GM12892 (cell line): ENCODE measurements at regions not wholly inside any gene's neighbourhood (a gene's known extent, or its start where the extent isn't known, plus 50 kb on each side); places are given as distances from the start of the nearest gene placed in this dataset.

Source experiments
- DNase-seq: peaks from one replicate; pipeline ENCODE4 v3.0.0; 2011; ENCODE audit not compliant: insufficient read length
- FAIRE-seq: peaks from 2 replicates; lab custom pipeline; 2011; peaks lifted over from hg19 to GRCh38; lab: Jason Lieb, UNC
- POLR2A ChIP-seq: IDR thresholded peaks from 2 replicates; pipeline ENCODE4 v1.6.1; 2011; ENCODE audit warnings: low read depth, low read length, control low read depth
- POLR2AphosphoS5 ChIP-seq: IDR thresholded peaks from 2 replicates; pipeline ENCODE4 v1.6.1; 2011; ENCODE audit warnings: low read depth, low read length, control low read depth
- TAF1 ChIP-seq: IDR thresholded peaks from 2 replicates; pipeline ENCODE4 v1.6.1; 2011; ENCODE audit warnings: low read depth, mild to moderate bottlenecking, control low read depth, low read length, borderline replicate concordance

DNA sequence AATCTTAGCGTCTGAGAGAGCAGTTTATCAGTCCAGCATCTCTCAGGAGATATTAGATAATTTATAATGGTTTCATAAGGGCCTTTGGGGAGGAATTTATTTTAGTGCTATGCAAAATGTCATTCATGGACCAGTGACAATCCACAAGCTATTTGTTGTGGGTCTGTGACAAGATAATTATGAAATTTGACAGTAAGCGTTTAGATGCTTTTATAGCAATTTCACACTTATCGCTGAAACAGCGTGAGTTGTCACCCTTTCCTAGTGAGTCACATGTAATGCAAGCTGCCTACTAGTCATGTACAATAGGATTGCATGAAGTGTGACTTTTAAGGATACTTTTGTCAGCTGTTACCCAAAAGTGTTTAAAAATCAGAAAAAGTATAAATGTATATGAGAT lies 315.6 kb upstream of the THBS1 start:
- DNase-seq (no peak), FAIRE-seq (no peak)
- no peak for TF ChIP-seq POLR2AphosphoS5
- TF ChIP-seq POLR2A: no peak
- TF ChIP-seq TAF1: no peak

- TF ChIP-seq POLR2AphosphoS5: no peak
- no peak for TF ChIP-seq TAF1
- TF ChIP-seq POLR2A: no peak
- FAIRE-seq (no peak), DNase-seq (no peak)
Measured at GRCh38 chr15:39266890-39267289, 314.0 kb upstream of the THBS1 start.

- DNase-seq: no peak
- no peak for FAIRE-seq
- TF ChIP-seq POLR2A: no peak
- TF ChIP-seq TAF1: no peak
- no peak for TF ChIP-seq POLR2AphosphoS5
Measured at GRCh38 chr15:39267685-39268084, 313.2 kb upstream of the THBS1 start.

DNA sequence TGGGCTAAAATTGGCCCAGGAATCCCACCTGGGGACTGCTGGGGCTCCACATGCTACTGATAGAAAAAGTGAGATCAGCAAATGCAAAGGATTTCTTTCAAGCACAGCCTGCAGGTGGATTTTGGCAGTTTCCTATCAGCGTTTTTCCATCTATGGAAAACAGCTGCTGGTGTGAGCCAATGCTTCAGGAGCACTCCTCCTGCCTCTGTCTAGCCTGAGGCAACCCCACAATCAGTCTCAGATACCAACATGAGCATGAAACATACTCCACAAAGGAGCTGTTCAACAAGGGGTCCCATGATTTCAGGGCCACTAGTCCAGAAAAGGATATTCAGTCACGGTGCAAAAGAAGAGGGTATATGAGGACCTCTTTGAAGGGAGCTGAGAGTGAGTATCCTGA lies 311.5 kb upstream of the THBS1 start:
- TF ChIP-seq TAF1 (no peak), POLR2AphosphoS5 (no peak), POLR2A (no peak)
- FAIRE-seq: no peak
- DNase-seq: no peak

- no peak for FAIRE-seq
- TF ChIP-seq POLR2AphosphoS5 (no peak), POLR2A (no peak), TAF1 (no peak)
- no peak for DNase-seq
Measured at GRCh38 chr15:39269821-39270220, 311.1 kb upstream of the THBS1 start.

GRCh38 chr15:39270221-39270855 lies 310.5 kb upstream of the THBS1 start:
- no peak for DNase-seq
- FAIRE-seq: no peak
- TF ChIP-seq POLR2A (no peak), POLR2AphosphoS5 (no peak)

DNA sequence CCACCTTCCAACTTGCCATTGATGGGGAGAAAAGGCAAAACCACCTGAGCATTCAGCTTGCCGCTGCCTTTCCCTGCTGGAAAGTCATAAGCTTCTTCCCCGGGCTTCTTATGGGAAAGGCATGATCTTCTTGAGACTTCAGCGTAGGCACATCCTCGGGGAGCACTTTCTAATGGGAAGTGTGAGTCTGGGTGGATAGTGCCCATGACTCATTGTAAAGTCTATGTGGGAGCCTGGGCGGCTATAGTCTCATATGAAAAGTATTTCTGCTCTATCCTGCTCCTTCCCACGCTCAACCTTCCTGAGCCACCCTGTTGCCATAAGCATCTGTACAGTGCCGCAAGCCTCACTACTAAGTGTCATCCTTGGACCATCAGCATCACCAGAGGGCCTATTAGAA lies 309.9 kb upstream of the THBS1 start:
- DNase-seq: no peak
- TF ChIP-seq POLR2A (no peak), POLR2AphosphoS5 (no peak), TAF1 (no peak)
- FAIRE-seq: no peak

GRCh38 chr15:39272901-39273300 lies 308.0 kb upstream of the THBS1 start:
- TF ChIP-seq POLR2AphosphoS5: no peak
- no peak for TF ChIP-seq TAF1
- no peak for TF ChIP-seq POLR2A
- no peak for DNase-seq
- no peak for FAIRE-seq

GRCh38 chr15:39273717-39274411 lies 307.0 kb upstream of the THBS1 start:
- DNase-seq: no peak
- TF ChIP-seq TAF1 (no peak), POLR2A (no peak), POLR2AphosphoS5 (no peak)
- FAIRE-seq: no peak

DNA sequence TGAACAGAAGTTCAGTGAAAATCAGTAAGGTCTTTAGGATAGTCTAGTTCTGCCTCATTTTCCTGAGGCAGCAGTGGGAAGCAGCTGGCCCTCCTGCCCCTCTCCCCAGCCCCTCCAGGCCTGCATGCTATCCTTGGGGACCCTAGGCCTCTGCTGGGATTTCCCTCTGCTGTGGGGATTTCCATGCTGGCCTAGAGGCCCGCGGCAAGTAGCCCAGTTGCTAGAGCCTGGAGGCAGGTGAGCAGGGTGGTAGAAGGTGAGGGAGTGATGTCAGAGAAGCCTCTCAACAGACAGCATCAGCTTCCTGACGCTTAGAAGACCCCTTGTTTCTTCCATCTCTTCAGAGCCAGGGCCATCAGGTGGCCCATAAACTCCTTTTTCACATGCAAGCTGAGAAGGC lies 305.8 kb upstream of the THBS1 start:
- TF ChIP-seq POLR2A (no peak), POLR2AphosphoS5 (no peak), TAF1 (no peak)
- FAIRE-seq: no peak

GRCh38 chr15:39279311-39279710 lies 301.6 kb upstream of the THBS1 start:
- DNase-seq (no peak), FAIRE-seq (no peak)
- no peak for TF ChIP-seq POLR2A
- TF ChIP-seq TAF1: no peak
- TF ChIP-seq POLR2AphosphoS5: no peak

More for the DNA sequence above, 305.8 kb upstream of the THBS1 start:
- DNase-seq: no peak

GRCh38 chr15:39281094-39281493 lies 299.8 kb upstream of the THBS1 start:
- DNase-seq: no peak
- FAIRE-seq: no peak
- TF ChIP-seq POLR2AphosphoS5 (no peak), POLR2A (no peak), TAF1 (no peak)
